Gastroesophageal sphincter (tissue), 4 donors: ENCODE measurements at regions not wholly inside any gene's neighbourhood (a gene's known extent, or its start where the extent isn't known, plus 50 kb on each side); places are given as distances from the start of the nearest gene placed in this dataset.

Experiments used
- ATAC-seq: fragments of 150-250 bp; one replicate; pipeline ENCODE4 v1.9.1; 2016; ENCODE audit warnings: mild to moderate bottlenecking, moderate library complexity
- H3K27ac ChIP-seq, 4 donors: fragments of 200-600 bp; sonication (generic) in 3 of 4; 1 replicate in 3 of 4; 2 replicates in 1 of 4; pipeline ENCODE4 v1.5.1; 2016 to 2019
- H3K27me3 ChIP-seq: fragments of 200-600 bp; sonication (generic); one replicate; pipeline ENCODE4 v1.5.1; 2019
- H3K36me3 ChIP-seq, 2 donors: fragments of 200-600 bp; sonication (generic); one replicate each; pipeline ENCODE4 v1.5.1; 2019; ENCODE audit warnings: control low read depth in 1 of 2
- H3K4me1 ChIP-seq, 3 donors: fragments of 200-600 bp; sonication (generic); 1 replicate in 2 of 3; 2 replicates in 1 of 3; pipeline ENCODE4 v1.5.1; 2016 to 2019; ENCODE audit warnings: control low read depth in 2 of 3
- H3K4me3 ChIP-seq, 2 donors: fragments of 200-600 bp; sonication (generic); one replicate each; pipeline ENCODE4 v1.5.1; 2019; ENCODE audit warnings: mild to moderate bottlenecking in 1 of 2, moderate library complexity in 1 of 2
- H3K9me3 ChIP-seq, 3 donors: fragments of 200-600 bp; sonication (generic); one replicate each; pipeline ENCODE4 v1.5.1; 2017 to 2019; ENCODE audit warnings: control low read depth in 2 of 3
- EP300 ChIP-seq: sonication (generic); formaldehyde crosslinking; IDR thresholded peaks from one replicate; pipeline ENCODE4 v1.6.1; 2017; ENCODE audit warnings: antibody characterized with exemption, mild to moderate bottlenecking
- POLR2A ChIP-seq, 2 donors: fragments of 450-650 bp; IDR thresholded peaks; one replicate each; pipeline ENCODE4 v1.6.1; 2017; ENCODE audit warnings: antibody characterized with exemption in 2 of 2, mild to moderate bottlenecking in 2 of 2, moderate library complexity in 1 of 2
- POLR2AphosphoS5 ChIP-seq: sonication (generic); formaldehyde crosslinking; IDR thresholded peaks from one replicate; pipeline ENCODE4 v1.6.1; 2017; ENCODE audit warnings: antibody characterized with exemption
- WGBS, 2 donors: methylation state at CpG; one replicate each; pipeline ENCODE4 v1.1.5; 2018; ENCODE audit warnings: low coverage in 1 of 2; 5-methylcytosine and 5-hydroxymethylcytosine counted together
- TF ChIP-seq, protein P1 (sequence below), 4 experiments: fragments of 200-600 bp in 2 of 4; fragments of 450-650 bp in 2 of 4; sonication (generic) in 1 of 4; IDR thresholded peaks; one replicate each; pipeline ENCODE4 v1.5.1; 2017 to 2019; ENCODE audit warnings: antibody characterized with exemption in 4 of 4, mild to moderate bottlenecking in 2 of 4, moderate library complexity in 2 of 4

- TF ChIP-seq, protein P1, sequence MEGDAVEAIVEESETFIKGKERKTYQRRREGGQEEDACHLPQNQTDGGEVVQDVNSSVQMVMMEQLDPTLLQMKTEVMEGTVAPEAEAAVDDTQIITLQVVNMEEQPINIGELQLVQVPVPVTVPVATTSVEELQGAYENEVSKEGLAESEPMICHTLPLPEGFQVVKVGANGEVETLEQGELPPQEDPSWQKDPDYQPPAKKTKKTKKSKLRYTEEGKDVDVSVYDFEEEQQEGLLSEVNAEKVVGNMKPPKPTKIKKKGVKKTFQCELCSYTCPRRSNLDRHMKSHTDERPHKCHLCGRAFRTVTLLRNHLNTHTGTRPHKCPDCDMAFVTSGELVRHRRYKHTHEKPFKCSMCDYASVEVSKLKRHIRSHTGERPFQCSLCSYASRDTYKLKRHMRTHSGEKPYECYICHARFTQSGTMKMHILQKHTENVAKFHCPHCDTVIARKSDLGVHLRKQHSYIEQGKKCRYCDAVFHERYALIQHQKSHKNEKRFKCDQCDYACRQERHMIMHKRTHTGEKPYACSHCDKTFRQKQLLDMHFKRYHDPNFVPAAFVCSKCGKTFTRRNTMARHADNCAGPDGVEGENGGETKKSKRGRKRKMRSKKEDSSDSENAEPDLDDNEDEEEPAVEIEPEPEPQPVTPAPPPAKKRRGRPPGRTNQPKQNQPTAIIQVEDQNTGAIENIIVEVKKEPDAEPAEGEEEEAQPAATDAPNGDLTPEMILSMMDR (IDR thresholded peaks at IDR 0.05), result no peak
- TF ChIP-seq POLR2A (IDR thresholded peaks at IDR 0.05) (no peak), POLR2AphosphoS5 (no peak), EP300 (no peak)
- Histone ChIP-seq H3K36me3 (no peaks in the 10 kb centered on the region), H3K27ac (no peak overlapping the region), H3K9me3 (no peaks in the 10 kb centered on the region), H3K27me3 (peaks cover 32% of the 10 kb centered on the region), H3K4me3 (no peak overlapping the region), H3K4me1 (no peaks in the 10 kb centered on the region)
- 89% methylated on average over 3 of the region's 4 CpGs; no CpG with 5 or more reads in 1 of the 2 donors for WGBS, 2 donors
- no peak for ATAC-seq
These were observed 163.1 kb upstream of the PMEPA1 start for GRCh38 chr20:57872816-57873409.

DNA sequence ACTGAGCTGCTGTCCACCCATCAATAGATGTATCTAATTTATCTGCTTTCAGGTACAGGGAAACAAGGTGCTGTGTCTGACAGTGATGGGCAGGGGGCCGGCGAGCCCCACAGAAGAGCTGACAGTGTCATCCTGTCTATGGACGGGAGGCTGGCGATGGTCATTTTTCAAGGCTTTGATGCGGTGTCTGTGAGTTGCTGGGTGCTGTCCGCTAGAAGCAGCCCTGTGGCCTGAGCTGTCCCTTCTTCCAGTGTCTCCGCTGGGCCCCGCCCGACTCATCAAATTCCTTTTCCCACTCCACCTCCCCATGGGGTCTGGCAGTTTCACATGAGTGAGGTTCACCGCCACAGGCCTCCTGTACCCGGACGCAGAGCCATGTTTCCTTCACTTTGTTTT is 161.4 kb upstream of the PMEPA1 start:
- H3K27me3 ChIP-seq, result peaks cover 41% of the 10 kb centered on the region
- TF ChIP-seq POLR2AphosphoS5 (no peak), EP300 (no peak), POLR2A (IDR thresholded peaks at IDR 0.05) (no peak)
- TF ChIP-seq, protein P1 (IDR thresholded peaks at IDR 0.05), result no peak
- no peaks in the 10 kb centered on the region for H3K9me3 ChIP-seq
- H3K27ac ChIP-seq, result no peak overlapping the region
- no peak for ATAC-seq
- no peaks in the 10 kb centered on the region for H3K4me1 ChIP-seq
- no peaks in the 10 kb centered on the region for H3K36me3 ChIP-seq
- no peak overlapping the region for H3K4me3 ChIP-seq
- WGBS, 2 donors, result 88% methylated on average over 7 of the region's 12 CpGs; no CpG with 5 or more reads in 1 of the 2 donors

- H3K4me3 ChIP-seq, result no peak overlapping the region
- no peaks in the 10 kb centered on the region for H3K9me3 ChIP-seq
- no peak overlapping the region for H3K27ac ChIP-seq
- no peaks in the 10 kb centered on the region for H3K4me1 ChIP-seq
- H3K36me3 ChIP-seq, result no peaks in the 10 kb centered on the region
- ATAC-seq, result no peak
- WGBS, 2 donors, result 89% methylated on average over 3 to 5 of the region's 8 CpGs
- TF ChIP-seq EP300 (no peak), POLR2AphosphoS5 (no peak), POLR2A (IDR thresholded peaks at IDR 0.05) (no peak)
- TF ChIP-seq, protein P1 (IDR thresholded peaks at IDR 0.05), result no peak
- peaks cover 41% of the 10 kb centered on the region for H3K27me3 ChIP-seq
These were observed 160.9 kb upstream of the PMEPA1 start for GRCh38 chr20:57870597-57871236.

GRCh38 chr20:57869951-57870315 is 160.1 kb upstream of the PMEPA1 start:
- no peak for ATAC-seq
- Histone ChIP-seq H3K4me3 (no peak overlapping the region), H3K27me3 (peaks cover 41% of the 10 kb centered on the region), H3K4me1 (no peaks in the 10 kb centered on the region), H3K27ac (no peak overlapping the region), H3K36me3 (no peaks in the 10 kb centered on the region), H3K9me3 (no peaks in the 10 kb centered on the region)
- 79% methylated on average over 5 of the region's 9 CpGs; no CpG with 5 or more reads in 1 of the 2 donors for WGBS, 2 donors
- no peak for TF ChIP-seq EP300
- TF ChIP-seq, protein P1 (IDR thresholded peaks at IDR 0.05), result no peak
- TF ChIP-seq POLR2A (IDR thresholded peaks at IDR 0.05), result no peak
- no peak for TF ChIP-seq POLR2AphosphoS5
